GM23338 (cell line): ENCODE measurements at regions not wholly inside any gene's neighbourhood (a gene's known extent, or its start where the extent isn't known, plus 50 kb on each side); places are given as distances from the start of the nearest gene placed in this dataset.
A peak's percentile ranks its signal among the peaks of the same experiment; 100 is the strongest.

Source experiments
- ATAC-seq: fragments of 200-7000 bp; cut with Tn5 transposase; 3 replicates; pipeline ENCODE4 v1.9.1; 2020
- DNase-seq: peaks from one replicate; pipeline ENCODE4 v3.0.0-alpha.2; 2015; ENCODE audit warnings: low spot score
- H2AFZ ChIP-seq: fragments of 200-600 bp; sonication (generic); 2 replicates; pipeline ENCODE4 v1.8.0; 2016; ENCODE audit warnings: antibody characterized with exemption, mild to moderate bottlenecking, moderate library complexity
- H3F3A ChIP-seq: fragments of 200-600 bp; sonication (generic); replicated peaks from 2 replicates; pipeline ENCODE4 v1.8.0; 2017; ENCODE audit warnings: antibody characterized with exemption, mixed run types, low read depth
- H3K27ac ChIP-seq: fragments of 200-600 bp; sonication (generic); 2 replicates; pipeline ENCODE4 v1.6.1; 2016; ENCODE audit warnings: low read depth
- H3K27me3 ChIP-seq: fragments of 200-600 bp; sonication (generic); 2 replicates; pipeline ENCODE4 v1.8.0; 2016; ENCODE audit warnings: mild to moderate bottlenecking, mixed run types, moderate library complexity; ENCODE audit not compliant: insufficient read depth
- H3K36me3 ChIP-seq: fragments of 200-600 bp; sonication (generic); 2 replicates; pipeline ENCODE4 v1.8.0; 2016; ENCODE audit warnings: mild to moderate bottlenecking; ENCODE audit not compliant: insufficient read depth
- H3K4me1 ChIP-seq: fragments of 200-600 bp; sonication (generic); 2 replicates; pipeline ENCODE4 v1.8.0; 2016; ENCODE audit warnings: mild to moderate bottlenecking, moderate library complexity; ENCODE audit not compliant: insufficient read depth
- H3K4me2 ChIP-seq: fragments of 200-600 bp; sonication (generic); 2 replicates; pipeline ENCODE4 v1.7.1; 2017; ENCODE audit warnings: mixed run types
- H3K4me3 ChIP-seq: fragments of 200-600 bp; sonication (generic); 2 replicates; pipeline ENCODE4 v1.6.1; 2016; ENCODE audit warnings: mixed run types
- H3K79me2 ChIP-seq: fragments of 200-600 bp; sonication (generic); replicated peaks from 2 replicates; pipeline ENCODE4 v1.8.0; 2017; ENCODE audit warnings: mild to moderate bottlenecking; ENCODE audit not compliant: insufficient read depth
- H3K9me2 ChIP-seq: fragments of 200-600 bp; sonication (generic); 2 replicates; pipeline ENCODE4 v1.8.0; 2017; ENCODE audit not compliant: insufficient read depth
- H4K20me1 ChIP-seq: fragments of 200-600 bp; sonication (generic); replicated peaks from 2 replicates; pipeline ENCODE4 v1.8.0; 2017; ENCODE audit warnings: mild to moderate bottlenecking; ENCODE audit not compliant: insufficient read depth
- H3K27ac Mint-ChIP-seq: 2 replicates; pipeline ENCODE4 v1.8.0; 2020; ENCODE audit warnings: inconsistent platforms, mild to moderate bottlenecking, moderate library complexity, mixed read lengths
- H3K27me3 Mint-ChIP-seq: 3 replicates; pipeline ENCODE4 v1.8.0; 2022; ENCODE audit warnings: low read depth, mild to moderate bottlenecking, moderate library complexity, mixed read lengths, inconsistent platforms; ENCODE audit not compliant: insufficient read depth, poor library complexity
- H3K36me3 Mint-ChIP-seq: 3 replicates; pipeline ENCODE4 v1.8.0; 2021; ENCODE audit warnings: low read depth, mild to moderate bottlenecking, inconsistent platforms, moderate library complexity, mixed read lengths
- H3K4me1 Mint-ChIP-seq: 3 replicates; pipeline ENCODE4 v1.8.0; 2020; ENCODE audit warnings: mild to moderate bottlenecking, inconsistent platforms, mixed read lengths
- H3K4me3 Mint-ChIP-seq: 3 replicates; pipeline ENCODE4 v1.8.0; 2021; ENCODE audit warnings: moderate library complexity, mild to moderate bottlenecking, inconsistent platforms, mixed read lengths
- H3K9me3 Mint-ChIP-seq: 3 replicates; pipeline ENCODE4 v1.8.0; 2020; ENCODE audit warnings: moderate library complexity, mild to moderate bottlenecking, inconsistent platforms, mixed read lengths
- EZH2 ChIP-seq: fragments of 200-600 bp; sonication (generic); IDR thresholded peaks from one replicate; pipeline ENCODE4 v1.8.0; 2017; ENCODE audit warnings: antibody characterized with exemption, mild to moderate bottlenecking, low read depth; ENCODE audit not compliant: unreplicated experiment
- JUNB ChIP-seq: IDR thresholded peaks from one replicate; pipeline ENCODE4 v1.6.1; 2016; ENCODE audit warnings: antibody characterized with exemption; ENCODE audit not compliant: unreplicated experiment
- POLR2AphosphoS5 ChIP-seq: IDR thresholded peaks from 2 replicates; pipeline ENCODE4 v1.6.1; 2016; ENCODE audit warnings: antibody characterized with exemption, low read depth
- ZNF114 ChIP-seq: fragments of 250-450 bp; sonication (Bioruptor Pico); IDR thresholded peaks from 2 replicates; pipeline ENCODE4 v1.5.0; 2020; ENCODE audit warnings: mild to moderate bottlenecking, moderate library complexity
- ZNF331 ChIP-seq: fragments of 250-450 bp; sonication (Bioruptor Pico); IDR thresholded peaks from 2 replicates; pipeline ENCODE4 v1.5.0; 2020; ENCODE audit warnings: low read depth, mild to moderate bottlenecking, moderate library complexity
- ZNF462 ChIP-seq: fragments of 250-450 bp; sonication (Bioruptor Pico); IDR thresholded peaks from 2 replicates; pipeline ENCODE4 v1.5.0; 2020; ENCODE audit warnings: mild to moderate bottlenecking, moderate library complexity
- TF ChIP-seq, protein P1 (sequence below): IDR thresholded peaks from 2 replicates; pipeline ENCODE4 v1.6.1; 2016; ENCODE audit warnings: antibody characterized with exemption

- TF ChIP-seq ZNF462 (CRISPR knock-in tag) = no peak
- TF ChIP-seq EZH2 = no peak
These were observed 68.9 kb upstream of the MNS1 start (continued) for GRCh38 chr15:56533731-56534403.

DNA sequence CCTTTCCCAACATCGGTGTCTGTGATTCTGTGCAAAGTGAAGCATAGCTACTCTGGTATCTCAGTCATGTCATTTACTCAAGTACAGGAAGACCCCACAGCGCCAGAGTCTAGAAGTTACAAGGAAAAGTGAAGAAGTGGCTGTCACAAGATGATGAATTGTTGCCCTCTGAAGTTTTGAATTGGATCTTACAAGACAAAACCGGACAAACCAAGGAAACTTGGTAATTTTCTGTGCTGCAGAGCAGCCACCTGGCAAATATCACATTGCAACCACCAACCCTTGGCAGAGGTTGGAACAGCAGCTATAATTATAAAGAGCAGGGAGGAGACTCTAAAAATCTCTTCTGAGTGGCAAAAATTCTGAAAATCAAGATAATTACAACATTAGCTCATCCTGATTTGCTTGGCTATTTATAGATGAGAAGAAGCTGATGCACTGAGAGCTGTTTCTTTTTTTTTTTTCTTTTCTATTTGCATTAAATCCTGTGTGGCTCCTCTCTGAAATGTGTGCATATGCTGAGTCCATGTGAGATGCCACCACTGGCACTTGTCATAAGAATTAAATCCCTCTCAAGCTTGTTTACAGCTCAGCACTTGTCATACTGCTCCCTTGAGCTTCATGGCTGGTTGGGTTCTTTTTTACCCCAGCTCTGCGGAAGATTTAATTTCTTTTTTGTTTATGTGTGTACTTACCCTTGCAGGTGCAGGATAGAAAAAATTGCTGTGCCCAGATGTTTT is 68.0 kb upstream of the MNS1 start:
- Histone ChIP-seq H2AFZ (0 out of 2 replicates have a peak overlapping the region, but pooled peaks have one; percentile 5), H3K27me3 (no peaks in the 10 kb centered on the region), H3K4me3 (no peak overlapping the region), H3K36me3 (no peaks in the 10 kb centered on the region), H3K79me2 (no peaks in the 10 kb centered on the region), H3K27ac (no peak overlapping the region), H3K4me2 (no peak overlapping the region), H3F3A (no peaks in the 10 kb centered on the region), H4K20me1 (no peaks in the 10 kb centered on the region), H3K4me1 (no peaks in the 10 kb centered on the region), H3K9me2 (no peaks in the 10 kb centered on the region)
- Mint-ChIP-seq H3K36me3 (no peaks in the 10 kb centered on the region), H3K27ac (no peak overlapping the region), H3K4me3 (no peak overlapping the region), H3K4me1 (no peaks in the 10 kb centered on the region), H3K27me3 (peaks cover 2% of the 10 kb centered on the region), H3K9me3 (no peaks in the 10 kb centered on the region)
- no peak for TF ChIP-seq ZNF114 (CRISPR knock-in tag)
- no peak for TF ChIP-seq POLR2AphosphoS5
- TF ChIP-seq ZNF331 = no peak
- TF ChIP-seq ZNF462 (CRISPR knock-in tag) = no peak
- TF ChIP-seq JUNB = no peak
- TF ChIP-seq, protein P1, sequence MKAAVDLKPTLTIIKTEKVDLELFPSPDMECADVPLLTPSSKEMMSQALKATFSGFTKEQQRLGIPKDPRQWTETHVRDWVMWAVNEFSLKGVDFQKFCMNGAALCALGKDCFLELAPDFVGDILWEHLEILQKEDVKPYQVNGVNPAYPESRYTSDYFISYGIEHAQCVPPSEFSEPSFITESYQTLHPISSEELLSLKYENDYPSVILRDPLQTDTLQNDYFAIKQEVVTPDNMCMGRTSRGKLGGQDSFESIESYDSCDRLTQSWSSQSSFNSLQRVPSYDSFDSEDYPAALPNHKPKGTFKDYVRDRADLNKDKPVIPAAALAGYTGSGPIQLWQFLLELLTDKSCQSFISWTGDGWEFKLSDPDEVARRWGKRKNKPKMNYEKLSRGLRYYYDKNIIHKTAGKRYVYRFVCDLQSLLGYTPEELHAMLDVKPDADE = no peak
- DNase-seq (no peak), ATAC-seq (no peak)
